ENCODE measurements at regions not wholly inside any gene's neighbourhood (a gene's known extent, or its start where the extent isn't known, plus 50 kb on each side); places are given as distances from the start of the nearest gene placed in this dataset.

DNA sequence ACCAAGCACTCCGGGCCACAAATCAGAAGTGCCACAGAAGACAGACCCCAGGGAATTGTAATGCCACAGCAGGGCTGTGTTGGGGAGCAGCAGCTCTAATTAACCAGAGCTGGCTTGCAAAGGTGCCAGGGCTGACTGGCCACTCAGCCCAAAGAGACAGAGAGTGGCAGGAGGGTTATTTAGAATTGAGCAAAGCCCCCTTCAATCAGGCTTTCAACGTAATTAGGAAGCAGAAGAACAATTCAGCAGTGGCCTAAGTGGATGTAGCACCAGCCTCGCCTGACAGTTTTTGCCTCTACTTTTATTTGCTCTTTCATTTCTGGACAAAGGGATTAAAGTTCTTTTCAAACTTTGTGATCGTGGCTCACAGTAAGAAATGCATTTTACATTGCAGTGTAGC, 278.3 kb upstream of the IRX3 start:
- intact Hi-C loops (cut with DNase I; ENCODE audit: low total_unique reads), result no loop called here
- peaks cover 0 to 6% (median 0%) of the 10 kb centered on the region in 4 donors for H3K4me1 ChIP-seq
- H3K27me3 ChIP-seq, result no peaks in the 10 kb centered on the region
- DNase-seq, result no peak
- no peak overlapping the region for H3K27ac ChIP-seq
- TF ChIP-seq, protein P1, sequence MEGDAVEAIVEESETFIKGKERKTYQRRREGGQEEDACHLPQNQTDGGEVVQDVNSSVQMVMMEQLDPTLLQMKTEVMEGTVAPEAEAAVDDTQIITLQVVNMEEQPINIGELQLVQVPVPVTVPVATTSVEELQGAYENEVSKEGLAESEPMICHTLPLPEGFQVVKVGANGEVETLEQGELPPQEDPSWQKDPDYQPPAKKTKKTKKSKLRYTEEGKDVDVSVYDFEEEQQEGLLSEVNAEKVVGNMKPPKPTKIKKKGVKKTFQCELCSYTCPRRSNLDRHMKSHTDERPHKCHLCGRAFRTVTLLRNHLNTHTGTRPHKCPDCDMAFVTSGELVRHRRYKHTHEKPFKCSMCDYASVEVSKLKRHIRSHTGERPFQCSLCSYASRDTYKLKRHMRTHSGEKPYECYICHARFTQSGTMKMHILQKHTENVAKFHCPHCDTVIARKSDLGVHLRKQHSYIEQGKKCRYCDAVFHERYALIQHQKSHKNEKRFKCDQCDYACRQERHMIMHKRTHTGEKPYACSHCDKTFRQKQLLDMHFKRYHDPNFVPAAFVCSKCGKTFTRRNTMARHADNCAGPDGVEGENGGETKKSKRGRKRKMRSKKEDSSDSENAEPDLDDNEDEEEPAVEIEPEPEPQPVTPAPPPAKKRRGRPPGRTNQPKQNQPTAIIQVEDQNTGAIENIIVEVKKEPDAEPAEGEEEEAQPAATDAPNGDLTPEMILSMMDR (IDR thresholded peaks at IDR 0.05), result no peak
- H3K9me3 ChIP-seq, result no peaks in the 10 kb centered on the region
- H3K36me3 ChIP-seq, result no peaks in the 10 kb centered on the region
- H3K4me3 ChIP-seq, result no peak overlapping the region

DNA sequence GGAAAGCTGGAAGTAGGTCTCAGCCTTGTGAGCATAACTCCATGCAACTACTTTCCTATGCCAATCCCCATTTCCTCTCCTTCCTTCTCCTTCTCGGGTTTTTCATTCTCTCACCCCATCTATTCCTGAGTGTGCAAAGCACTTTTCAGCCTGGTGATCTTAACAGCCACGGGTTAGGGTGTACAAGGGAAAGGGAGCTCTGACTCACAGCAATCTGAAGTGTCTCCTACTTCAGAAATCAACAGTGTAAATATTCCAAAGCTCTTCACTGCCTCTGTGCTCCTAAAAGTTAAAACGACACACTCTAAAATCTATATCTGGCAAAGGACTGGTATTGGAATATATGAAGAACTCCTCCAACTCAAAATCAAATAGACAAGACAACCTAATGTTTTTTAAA, 268.0 kb upstream of the IRX3 start:
- H3K9me3 ChIP-seq, result peaks cover 0 to 9% (median 0%) of the 10 kb centered on the region in 3 donors
- H3K4me3 ChIP-seq, result no peak overlapping the region
- TF ChIP-seq, protein P1 (IDR thresholded peaks at IDR 0.05), result no peak
- DNase-seq, result no peak
- no peaks in the 10 kb centered on the region for H3K27me3 ChIP-seq
- H3K27ac ChIP-seq, result no peak overlapping the region
- intact Hi-C loops (cut with DNase I; ENCODE audit: low total_unique reads), result no loop called here
- H3K4me1 ChIP-seq, result no peaks in the 10 kb centered on the region
- no peaks in the 10 kb centered on the region for H3K36me3 ChIP-seq

DNA sequence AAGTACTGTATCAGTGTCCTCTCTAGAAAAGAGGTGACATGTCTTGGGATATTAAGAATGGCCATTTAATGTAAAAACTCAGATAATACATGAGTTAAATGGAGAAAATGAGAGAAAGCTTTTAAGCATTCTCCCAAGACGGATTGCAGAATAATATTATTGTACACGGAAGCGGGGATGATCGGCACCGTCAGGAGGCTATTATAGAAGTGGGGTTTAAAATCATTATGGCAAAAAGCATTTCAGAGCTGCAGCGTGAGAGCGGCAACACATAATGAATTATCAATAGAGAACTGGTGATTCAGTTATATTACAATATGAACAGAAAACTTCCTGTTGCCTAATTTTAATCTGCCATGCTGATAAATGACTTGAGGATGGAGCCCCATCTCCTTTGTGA, 261.7 kb upstream of the IRX3 start:
- Histone ChIP-seq H3K4me3 (no peak overlapping the region), H3K27me3 (no peaks in the 10 kb centered on the region), H3K4me1 (peaks cover 0 to 9% (median 0%) of the 10 kb centered on the region in 4 donors), H3K27ac (no peak overlapping the region), H3K36me3 (no peaks in the 10 kb centered on the region), H3K9me3 (no peaks in the 10 kb centered on the region)
- intact Hi-C loops (cut with DNase I; ENCODE audit: low total_unique reads), result no loop called here
- DNase-seq, result no peak
- TF ChIP-seq, protein P1 (IDR thresholded peaks at IDR 0.05), result no peak

DNA sequence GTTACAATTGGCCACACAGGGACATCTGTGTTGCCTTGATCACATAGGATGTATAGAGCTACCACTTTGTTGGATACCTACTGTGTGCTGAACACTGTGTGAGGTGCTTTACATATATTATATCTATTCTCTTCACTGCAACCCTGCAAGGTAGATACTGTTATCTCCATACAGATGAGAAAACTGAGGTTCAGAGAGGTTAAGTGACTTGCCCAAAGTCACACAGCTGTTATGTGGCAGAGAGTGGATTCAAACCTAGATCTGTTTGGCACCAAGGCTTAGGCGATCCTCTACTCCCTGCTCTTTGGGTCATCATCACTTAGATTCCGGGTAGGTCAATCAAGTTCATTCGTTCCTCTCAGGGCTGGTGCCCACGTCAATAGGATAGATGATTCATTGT, 260.5 kb upstream of the IRX3 start:
- no peaks in the 10 kb centered on the region for H3K9me3 ChIP-seq
- H3K4me1 ChIP-seq, result peaks cover 0 to 9% (median 0%) of the 10 kb centered on the region in 4 donors
- H3K36me3 ChIP-seq, result no peaks in the 10 kb centered on the region
- no peak overlapping the region for H3K27ac ChIP-seq
- H3K4me3 ChIP-seq, result no peak overlapping the region
- intact Hi-C loops (cut with DNase I; ENCODE audit: low total_unique reads), result no loop called here
- DNase-seq, result no peak
- H3K27me3 ChIP-seq, result no peaks in the 10 kb centered on the region
- TF ChIP-seq, protein P1 (IDR thresholded peaks at IDR 0.05), result no peak

DNA sequence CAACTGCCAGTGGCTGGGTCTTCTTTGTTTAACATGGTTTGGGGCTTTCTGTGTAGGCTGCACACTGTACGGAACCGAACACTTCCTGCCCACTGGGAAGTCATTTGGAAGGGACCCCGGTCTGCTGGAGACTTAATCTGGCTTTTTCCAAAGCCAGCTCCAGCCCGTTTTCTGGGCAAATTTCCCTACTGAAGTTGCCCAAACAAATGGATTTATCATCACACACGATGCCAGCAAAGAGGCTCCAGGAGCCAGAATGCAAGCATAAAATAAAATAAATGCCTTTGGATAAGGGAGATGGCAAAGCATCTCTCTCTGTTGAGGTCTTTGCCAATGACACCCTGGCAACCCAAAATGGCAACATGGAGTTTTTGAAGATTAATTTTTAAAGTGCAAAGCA, 259.9 kb upstream of the IRX3 start:
- TF ChIP-seq, protein P1 (IDR thresholded peaks at IDR 0.05), result no peak
- Histone ChIP-seq H3K9me3 (no peaks in the 10 kb centered on the region), H3K36me3 (no peaks in the 10 kb centered on the region), H3K27me3 (no peaks in the 10 kb centered on the region), H3K4me3 (no peak overlapping the region), H3K27ac (no peak overlapping the region), H3K4me1 (peaks cover 0 to 9% (median 0%) of the 10 kb centered on the region in 4 donors)
- intact Hi-C loops (cut with DNase I; ENCODE audit: low total_unique reads), result no loop called here
- no peak for DNase-seq
